ENCODE measurements at regions not wholly inside any gene's neighbourhood (a gene's known extent, or its start where the extent isn't known, plus 50 kb on each side); places are given as distances from the start of the nearest gene placed in this dataset.

DNA sequence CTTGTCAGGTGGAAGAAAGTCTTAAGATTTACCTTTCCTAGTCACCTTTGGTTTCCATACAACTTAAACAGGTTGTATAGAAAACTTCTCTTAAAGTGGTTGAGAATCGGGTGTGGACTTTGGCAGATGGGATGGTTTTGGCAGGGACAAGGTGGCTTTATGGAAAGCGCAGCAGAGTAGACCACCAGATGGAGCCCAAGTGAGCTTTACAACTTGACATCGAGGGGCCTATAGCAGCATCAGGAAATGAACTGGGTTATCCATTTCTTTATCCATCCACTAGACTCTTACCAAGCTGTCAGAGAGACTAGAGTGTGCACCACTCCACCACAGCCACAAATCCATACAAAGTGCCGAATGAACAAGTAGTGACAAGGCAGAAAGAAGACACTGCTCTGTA, 85.3 kb upstream of the MBNL1 start:
- Mint-ChIP-seq H3K4me1 (ENCODE audit: low read depth) (peaks cover 71% of the 10 kb centered on the region), H3K36me3 (ENCODE audit: low read depth) (no peaks in the 10 kb centered on the region), H3K27ac (peak overlapping the region; percentile 3), H3K27me3 (no peaks in the 10 kb centered on the region), H3K4me3 (peak overlapping the region; percentile 25), H3K9me3 (no peaks in the 10 kb centered on the region)
- DNase-seq: peak; percentile 58

DNA sequence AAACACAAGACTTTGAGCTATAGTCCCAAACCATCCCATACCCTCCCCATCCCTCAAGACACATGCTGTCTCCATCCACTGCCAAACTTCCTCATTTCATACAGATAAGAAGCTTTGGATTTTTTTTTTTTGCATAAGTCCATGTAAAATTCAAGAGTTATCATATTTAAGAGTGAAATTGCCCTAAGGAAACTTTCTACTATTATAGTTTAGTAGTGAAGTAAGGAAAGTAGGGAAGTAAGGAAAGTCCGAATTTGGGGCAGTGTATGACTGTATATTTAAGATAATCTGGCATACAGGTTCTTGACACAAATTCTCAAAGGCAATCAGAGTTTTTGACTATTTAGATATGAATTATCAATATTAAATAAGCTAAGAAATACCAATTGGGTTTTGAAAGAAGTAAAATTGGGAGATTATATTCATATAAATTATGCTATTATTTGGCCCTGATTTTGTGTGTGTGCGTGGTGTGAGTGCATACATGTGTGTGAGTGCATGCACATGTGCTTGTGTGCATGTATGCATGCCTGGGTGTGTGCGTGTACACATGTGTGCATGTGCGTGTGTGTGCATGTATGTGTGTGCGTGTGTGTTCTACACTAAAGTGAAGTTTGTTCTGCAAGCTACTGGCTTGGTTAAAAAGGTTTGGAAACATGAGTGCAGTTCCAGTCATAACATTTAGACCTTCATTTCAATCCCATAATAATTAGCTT, 83.6 kb upstream of the MBNL1 start:
- peaks cover 69% of the 10 kb centered on the region for H3K4me1 Mint-ChIP-seq (ENCODE audit: low read depth)
- H3K27me3 Mint-ChIP-seq: no peaks in the 10 kb centered on the region

DNA sequence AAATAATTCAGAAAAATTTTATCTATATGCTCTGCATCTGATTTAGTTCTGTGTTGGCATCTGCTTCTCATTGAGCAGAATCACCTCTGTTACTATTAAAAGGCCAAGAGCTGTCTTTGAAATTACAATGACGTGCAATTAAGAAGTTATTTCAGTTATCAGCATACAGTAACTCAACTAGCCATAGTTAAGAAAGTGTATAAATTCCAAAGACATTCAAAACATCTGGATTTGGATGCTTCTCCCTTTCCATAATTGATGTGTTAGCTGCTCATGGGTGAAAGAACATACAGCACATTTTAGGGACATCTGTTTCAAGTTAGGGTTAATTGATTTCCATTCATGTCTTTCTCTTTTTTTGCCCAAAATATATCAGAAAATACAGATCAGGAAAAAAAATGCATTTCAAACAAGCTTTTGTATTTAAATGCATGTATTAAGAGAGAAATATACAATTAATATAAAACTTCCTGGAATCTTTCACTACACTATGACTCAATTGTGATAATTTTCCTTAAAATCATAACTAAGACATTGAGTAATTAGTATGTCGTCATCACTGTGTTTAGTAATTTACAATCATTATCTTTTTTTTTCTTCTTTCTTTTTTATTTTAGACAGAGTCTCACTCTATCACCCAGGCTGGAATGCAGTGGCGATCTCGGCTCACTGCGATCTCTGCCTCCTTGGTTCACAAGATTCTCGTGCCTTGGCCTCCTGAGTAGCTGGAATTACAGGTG, 82.7 kb upstream of the MBNL1 start:
- Mint-ChIP-seq H3K36me3 (ENCODE audit: low read depth) (no peaks in the 10 kb centered on the region), H3K4me3 (no peak overlapping the region), H3K27me3 (no peaks in the 10 kb centered on the region), H3K9me3 (no peaks in the 10 kb centered on the region), H3K27ac (no peak overlapping the region), H3K4me1 (ENCODE audit: low read depth) (peaks cover 73% of the 10 kb centered on the region)
- no peak for DNase-seq

More for the DNA sequence above, 83.6 kb upstream of the MBNL1 start:
- no peak for DNase-seq
- no peaks in the 10 kb centered on the region for H3K36me3 Mint-ChIP-seq (ENCODE audit: low read depth)
- H3K9me3 Mint-ChIP-seq: no peaks in the 10 kb centered on the region
- H3K4me3 Mint-ChIP-seq: no peak overlapping the region
- no peak overlapping the region for H3K27ac Mint-ChIP-seq

DNA sequence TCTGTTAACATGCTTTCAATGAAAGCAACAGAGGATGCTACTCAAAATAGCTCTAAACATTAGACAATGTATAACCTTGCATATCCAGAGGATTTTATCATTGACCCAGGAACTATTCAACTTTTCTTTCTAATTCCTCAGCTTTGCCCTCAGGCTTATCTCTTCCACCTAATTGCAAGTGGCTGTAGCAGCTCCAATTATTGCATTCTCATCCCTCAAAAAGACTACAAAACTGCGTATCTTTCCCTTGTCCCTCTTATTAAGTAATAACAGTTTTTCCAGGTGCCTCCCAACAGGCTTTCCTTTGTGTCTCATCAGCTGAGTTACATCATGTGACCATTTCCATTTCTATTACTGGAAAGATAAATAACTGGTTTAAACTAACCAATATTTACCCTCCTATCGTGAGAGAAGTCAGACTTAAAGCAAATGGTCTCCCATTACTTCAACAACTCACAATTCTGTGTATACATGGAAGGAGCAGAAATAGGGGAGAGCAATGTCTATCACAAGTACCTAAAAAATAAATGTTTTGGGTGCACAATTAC, 78.0 kb upstream of the MBNL1 start:
- DNase-seq: no peak
- H3K4me1 Mint-ChIP-seq (ENCODE audit: low read depth): peaks cover 72% of the 10 kb centered on the region
- H3K27ac Mint-ChIP-seq: peak overlapping the region; percentile 34
- H3K9me3 Mint-ChIP-seq: no peaks in the 10 kb centered on the region
- no peaks in the 10 kb centered on the region for H3K27me3 Mint-ChIP-seq
- H3K36me3 Mint-ChIP-seq (ENCODE audit: low read depth): no peaks in the 10 kb centered on the region
- no peak overlapping the region for H3K4me3 Mint-ChIP-seq

DNA sequence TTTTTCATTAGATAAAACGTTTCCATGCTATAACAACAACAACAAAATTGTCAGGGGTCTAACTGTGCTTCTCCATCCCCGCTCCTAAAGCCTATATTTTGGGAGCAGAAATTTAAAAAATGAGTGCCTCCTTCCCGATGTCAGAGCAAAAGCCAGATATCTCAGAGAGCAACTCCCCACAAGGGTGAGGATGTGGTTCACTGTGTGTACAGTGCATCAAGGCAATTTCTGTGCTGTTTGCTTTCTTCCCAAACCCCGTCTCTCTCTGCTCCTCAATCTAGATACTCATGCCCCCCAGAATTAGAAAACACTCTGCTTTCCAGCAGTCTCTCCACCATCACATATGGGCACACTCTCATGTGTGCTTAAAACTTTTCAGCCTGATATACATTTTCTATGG, 76.7 kb upstream of the MBNL1 start:
- no peak for DNase-seq
- H3K27me3 Mint-ChIP-seq: no peaks in the 10 kb centered on the region
- peak overlapping the region; percentile 50 for H3K4me3 Mint-ChIP-seq
- H3K27ac Mint-ChIP-seq: peak overlapping the region; percentile 70
- no peaks in the 10 kb centered on the region for H3K9me3 Mint-ChIP-seq
- peaks cover 77% of the 10 kb centered on the region for H3K4me1 Mint-ChIP-seq (ENCODE audit: low read depth)
- H3K36me3 Mint-ChIP-seq (ENCODE audit: low read depth): no peaks in the 10 kb centered on the region

DNA sequence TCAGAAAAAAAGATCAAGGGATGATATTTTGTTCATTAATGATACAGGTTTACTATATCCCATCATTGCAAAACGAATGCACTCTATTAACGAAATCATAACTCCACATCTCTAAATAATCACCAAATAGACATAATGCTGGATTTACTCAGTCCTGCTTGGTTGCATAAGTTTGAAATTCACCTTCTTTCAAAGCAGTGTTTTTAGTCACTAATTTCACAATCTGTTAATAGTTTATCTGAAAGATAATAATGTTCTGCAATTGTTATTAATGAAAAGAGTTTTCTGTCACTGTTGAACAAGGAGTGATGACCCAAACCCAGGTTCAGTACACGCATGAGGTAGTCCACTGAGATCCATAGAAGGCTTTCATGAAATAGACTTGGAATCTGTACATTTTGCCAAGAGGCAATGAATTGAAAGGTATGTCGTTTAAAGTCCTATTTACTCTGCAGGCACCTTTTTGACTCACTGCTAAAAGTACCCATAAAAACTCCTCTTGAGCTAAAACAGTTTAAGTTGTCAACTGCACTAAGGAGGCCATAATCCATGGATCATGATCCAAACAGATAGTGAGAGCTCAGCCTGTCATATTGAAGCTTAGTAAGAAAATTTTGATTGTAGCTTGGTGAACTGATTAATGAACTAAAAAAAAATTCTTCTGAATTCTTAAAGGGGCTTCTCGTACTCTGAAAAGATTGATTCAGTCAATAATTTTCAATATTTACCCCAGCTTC, 75.6 kb upstream of the MBNL1 start:
- Mint-ChIP-seq H3K4me3 (peak overlapping the region; percentile 62), H3K4me1 (ENCODE audit: low read depth) (peaks cover 81% of the 10 kb centered on the region), H3K9me3 (no peaks in the 10 kb centered on the region)

DNA sequence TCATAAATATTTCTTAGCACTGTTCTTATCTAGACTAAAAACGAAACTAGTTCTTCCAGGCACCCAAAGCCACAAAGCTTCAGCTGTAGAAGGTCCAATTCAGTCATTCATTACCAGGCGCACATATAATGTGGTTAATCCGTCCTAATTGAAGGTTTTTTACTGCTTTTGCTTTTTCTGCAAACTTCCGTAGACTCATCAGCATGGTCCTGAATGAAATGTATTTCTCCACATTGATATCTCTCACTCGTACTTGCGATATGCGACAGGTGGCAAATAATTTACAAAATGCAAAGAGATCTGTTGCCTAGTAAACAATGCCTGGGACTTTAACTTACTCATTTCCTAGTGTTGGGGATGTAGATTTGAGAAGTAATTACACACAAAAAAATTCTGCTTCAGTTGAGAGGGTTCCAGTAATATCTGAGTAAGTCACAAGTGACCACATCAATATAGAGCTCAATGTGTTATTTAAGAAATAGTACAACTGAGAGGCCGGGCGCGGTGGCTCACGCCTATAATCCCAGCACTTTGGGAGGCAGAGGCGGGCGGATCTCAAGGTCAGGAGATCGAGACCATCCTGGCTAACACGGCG, 75.0 kb upstream of the MBNL1 start:
- peak overlapping the region; percentile 92 for H3K27ac Mint-ChIP-seq
- H3K27me3 Mint-ChIP-seq: no peaks in the 10 kb centered on the region
- DNase-seq: peak; percentile 45
- H3K4me1 Mint-ChIP-seq (ENCODE audit: low read depth): peaks cover 81% of the 10 kb centered on the region
- H3K9me3 Mint-ChIP-seq: no peaks in the 10 kb centered on the region
- H3K4me3 Mint-ChIP-seq: peak overlapping the region; percentile 62
- H3K36me3 Mint-ChIP-seq (ENCODE audit: low read depth): no peaks in the 10 kb centered on the region

More for the DNA sequence above, 75.6 kb upstream of the MBNL1 start:
- Mint-ChIP-seq H3K36me3 (ENCODE audit: low read depth) (no peaks in the 10 kb centered on the region), H3K27ac (peak overlapping the region; percentile 92), H3K27me3 (no peaks in the 10 kb centered on the region)
- no peak for DNase-seq

DNA sequence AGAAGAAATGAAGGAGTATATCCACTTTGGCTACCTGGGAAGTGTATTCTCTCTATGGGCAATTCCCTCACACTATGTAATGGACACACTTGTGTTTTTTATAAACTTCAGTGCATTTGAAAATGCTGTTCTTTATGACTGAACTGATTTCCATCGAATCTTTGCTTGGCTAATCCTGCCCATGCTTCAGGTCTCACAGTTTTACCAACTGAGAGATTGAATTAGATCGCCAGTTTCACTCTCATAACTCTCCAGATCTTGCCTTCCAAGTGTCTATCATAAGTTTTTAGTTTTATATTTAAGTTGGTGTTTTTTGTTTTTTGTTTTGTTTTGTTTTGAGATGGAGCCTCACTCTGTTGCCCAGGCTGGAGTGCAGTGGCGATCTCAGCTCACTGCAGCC, 73.5 kb upstream of the MBNL1 start:
- H3K27ac Mint-ChIP-seq: peak overlapping the region; percentile 89
- no peaks in the 10 kb centered on the region for H3K9me3 Mint-ChIP-seq
- H3K27me3 Mint-ChIP-seq: no peaks in the 10 kb centered on the region
- no peaks in the 10 kb centered on the region for H3K36me3 Mint-ChIP-seq (ENCODE audit: low read depth)
- peaks cover 84% of the 10 kb centered on the region for H3K4me1 Mint-ChIP-seq (ENCODE audit: low read depth)
- H3K4me3 Mint-ChIP-seq: peak overlapping the region; percentile 55
- DNase-seq: no peak

DNA sequence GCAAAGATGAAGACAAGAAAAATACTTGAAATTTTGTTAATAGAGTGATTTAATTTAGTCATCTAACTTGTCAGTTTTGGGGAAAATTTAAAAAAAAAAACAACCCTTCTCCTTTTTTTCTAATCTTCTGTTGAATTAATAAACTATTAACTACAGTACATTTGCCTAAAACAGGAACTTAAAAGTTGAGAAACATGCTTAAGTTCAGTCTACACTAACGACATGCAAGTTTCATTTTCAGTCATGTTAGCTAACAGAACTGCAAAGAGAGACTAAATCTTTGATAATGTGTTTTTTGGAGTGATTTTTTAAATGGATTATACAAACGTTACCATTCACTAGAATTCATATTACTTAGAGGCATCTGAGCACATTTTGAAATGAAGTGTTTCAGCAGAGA, 71.9 kb upstream of the MBNL1 start:
- H3K9me3 Mint-ChIP-seq: no peaks in the 10 kb centered on the region
- H3K27me3 Mint-ChIP-seq: no peaks in the 10 kb centered on the region
- peak overlapping the region; percentile 94 for H3K27ac Mint-ChIP-seq
- no peak for DNase-seq
- peaks cover 81% of the 10 kb centered on the region for H3K4me1 Mint-ChIP-seq (ENCODE audit: low read depth)
- peak overlapping the region; percentile 82 for H3K4me3 Mint-ChIP-seq
- H3K36me3 Mint-ChIP-seq (ENCODE audit: low read depth): no peaks in the 10 kb centered on the region

DNA sequence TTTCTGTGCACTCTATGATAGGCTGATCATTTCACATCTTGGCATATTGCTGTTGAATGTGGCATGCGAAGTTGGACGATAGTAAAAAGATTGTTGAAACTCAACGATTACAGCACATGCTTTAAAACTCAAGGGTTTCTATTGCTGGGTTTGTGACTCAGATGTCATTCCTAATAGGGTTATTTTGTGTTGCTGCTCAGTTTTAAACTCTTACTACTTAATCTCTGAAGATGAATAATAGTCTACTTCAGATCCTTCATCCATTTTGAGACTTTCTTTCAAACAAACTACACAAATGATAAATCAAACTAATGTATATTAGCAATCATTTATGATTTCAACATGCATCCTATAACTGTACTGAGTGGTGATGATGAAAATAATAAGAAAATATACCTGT, 71.3 kb upstream of the MBNL1 start:
- Mint-ChIP-seq H3K27me3 (no peaks in the 10 kb centered on the region), H3K4me3 (peak overlapping the region; percentile 82), H3K4me1 (ENCODE audit: low read depth) (peaks cover 77% of the 10 kb centered on the region), H3K36me3 (ENCODE audit: low read depth) (no peaks in the 10 kb centered on the region), H3K27ac (peak overlapping the region; percentile 94), H3K9me3 (no peaks in the 10 kb centered on the region)
- no peak for DNase-seq

DNA sequence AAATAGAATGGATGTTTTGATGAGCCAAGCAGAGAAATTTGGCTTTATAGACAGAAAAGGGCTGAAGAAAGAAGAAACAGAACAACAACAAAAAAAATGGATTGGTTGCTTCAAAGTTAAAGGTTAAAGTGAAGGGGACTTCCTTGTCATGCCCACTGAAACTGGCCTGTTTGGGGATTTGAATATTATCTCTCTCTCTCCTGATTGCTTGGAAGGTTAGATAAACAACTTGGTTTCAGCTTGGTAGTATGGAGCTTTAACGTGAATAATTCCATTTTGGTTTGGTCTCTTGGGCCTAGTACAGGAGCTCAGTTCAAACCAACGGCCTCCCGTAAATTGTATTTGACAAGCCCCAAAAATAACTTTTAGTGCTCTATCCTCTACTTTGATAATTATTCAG, 70.8 kb upstream of the MBNL1 start:
- DNase-seq: no peak
- Mint-ChIP-seq H3K27ac (peak overlapping the region; percentile 94), H3K9me3 (no peaks in the 10 kb centered on the region), H3K36me3 (ENCODE audit: low read depth) (no peaks in the 10 kb centered on the region), H3K4me3 (peak overlapping the region; percentile 82), H3K27me3 (no peaks in the 10 kb centered on the region), H3K4me1 (ENCODE audit: low read depth) (peaks cover 77% of the 10 kb centered on the region)

DNA sequence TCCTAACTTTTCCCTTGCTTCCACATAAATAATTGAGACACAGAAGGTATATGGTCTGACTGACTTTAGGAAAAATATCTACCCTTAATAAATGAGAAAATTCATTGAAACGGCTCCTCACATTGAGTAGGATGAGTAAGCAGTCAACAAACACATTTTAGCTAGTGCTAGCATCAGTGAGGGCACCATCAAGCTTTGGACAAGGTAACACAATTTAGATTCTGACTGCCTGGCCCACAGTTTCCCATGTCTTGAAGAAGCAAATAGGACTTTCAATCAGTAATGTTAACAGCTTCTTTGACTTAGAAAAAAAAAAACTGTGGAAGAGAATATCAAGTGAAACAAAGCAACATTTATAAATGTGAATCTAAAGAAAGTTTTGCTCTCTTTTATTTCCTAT, 70.1 kb upstream of the MBNL1 start:
- H3K4me1 Mint-ChIP-seq (ENCODE audit: low read depth): peaks cover 75% of the 10 kb centered on the region

DNA sequence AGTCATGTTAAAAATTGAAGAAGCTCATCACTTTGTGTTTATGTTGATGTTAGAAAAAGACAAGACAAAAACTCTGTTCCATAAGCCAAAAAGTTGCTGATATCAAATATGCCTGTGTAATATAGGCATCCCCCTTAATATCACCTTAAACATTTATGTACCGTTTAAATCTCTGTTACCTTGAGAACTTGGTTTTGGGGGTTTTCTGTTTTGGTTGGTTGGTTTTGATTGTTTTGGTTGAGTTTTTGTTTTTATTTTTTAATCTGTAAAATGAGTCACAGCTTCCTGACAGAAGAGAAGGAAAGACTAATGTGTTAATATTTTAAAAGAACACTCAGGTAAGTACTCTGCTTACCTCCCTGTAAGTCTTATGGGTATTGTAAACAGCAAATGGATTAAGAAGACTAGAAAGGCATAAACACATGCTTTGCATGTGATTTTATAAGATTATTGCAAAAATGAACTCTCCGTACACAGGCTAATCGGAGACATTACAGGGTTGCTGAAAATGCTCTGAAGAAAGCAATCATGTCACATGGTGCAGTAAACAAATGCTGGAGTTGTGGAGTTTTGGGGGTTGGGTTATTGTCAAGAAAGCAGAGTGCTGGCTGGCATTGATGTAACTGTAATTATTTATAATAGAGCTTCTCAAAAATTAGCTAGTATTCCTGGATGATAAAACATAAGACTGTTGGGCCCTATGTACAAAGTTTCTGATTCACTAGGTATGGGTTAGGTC, 69.5 kb upstream of the MBNL1 start:
- Mint-ChIP-seq H3K4me1 (ENCODE audit: low read depth) (peaks cover 73% of the 10 kb centered on the region), H3K36me3 (ENCODE audit: low read depth) (no peaks in the 10 kb centered on the region), H3K27me3 (no peaks in the 10 kb centered on the region), H3K27ac (peak overlapping the region; percentile 94), H3K9me3 (no peaks in the 10 kb centered on the region), H3K4me3 (peak overlapping the region; percentile 82)
- DNase-seq: no peak

More for the DNA sequence above, 70.1 kb upstream of the MBNL1 start:
- peak overlapping the region; percentile 82 for H3K4me3 Mint-ChIP-seq
- H3K9me3 Mint-ChIP-seq: no peaks in the 10 kb centered on the region
- no peaks in the 10 kb centered on the region for H3K27me3 Mint-ChIP-seq
- peak overlapping the region; percentile 94 for H3K27ac Mint-ChIP-seq
- H3K36me3 Mint-ChIP-seq (ENCODE audit: low read depth): no peaks in the 10 kb centered on the region
- no peak for DNase-seq
